Spinal cord (tissue), 9 donors: ENCODE measurements at regions not wholly inside any gene's neighbourhood (a gene's known extent, or its start where the extent isn't known, plus 50 kb on each side); places are given as distances from the start of the nearest gene placed in this dataset.

ENCODE experiments used
- DNase-seq, 6 donors: peaks; one replicate each; pipeline versions ENCODE4 v3.0.0 to v3.0.0-alpha.2; 2013 to 2015; ENCODE audit warnings: low spot score in 6 of 6, low read depth in 4 of 6
- H3K27ac ChIP-seq: one replicate; pipeline ENCODE4 v1.5.1; 2013; ENCODE audit warnings: low read depth, low read length, control low read depth
- H3K27me3 ChIP-seq: one replicate; pipeline ENCODE4 v1.6.1; 2013; ENCODE audit warnings: low read length; ENCODE audit not compliant: control insufficient read depth, insufficient read depth
- H3K36me3 ChIP-seq: one replicate; pipeline ENCODE4 v1.6.1; 2013; ENCODE audit warnings: low read length; ENCODE audit not compliant: control insufficient read depth, insufficient read depth
- H3K4me1 ChIP-seq: one replicate; pipeline ENCODE4 v1.6.1; 2013; ENCODE audit warnings: low read length; ENCODE audit not compliant: control insufficient read depth, insufficient read depth
- H3K4me3 ChIP-seq: one replicate; pipeline ENCODE4 v1.5.1; 2013; ENCODE audit warnings: low read depth, low read length, control low read depth
- H3K9me3 ChIP-seq: one replicate; pipeline ENCODE4 v1.6.1; 2013; ENCODE audit warnings: low read length; ENCODE audit not compliant: control insufficient read depth, insufficient read depth
- WGBS: methylation state at CpG from one replicate; pipeline ENCODE4 v1.1.5; 2013; ENCODE audit warnings: missing lambda C conversion rate; ENCODE audit not compliant: insufficient coverage; 5-methylcytosine and 5-hydroxymethylcytosine counted together
- donor health status: healthy.

DNA sequence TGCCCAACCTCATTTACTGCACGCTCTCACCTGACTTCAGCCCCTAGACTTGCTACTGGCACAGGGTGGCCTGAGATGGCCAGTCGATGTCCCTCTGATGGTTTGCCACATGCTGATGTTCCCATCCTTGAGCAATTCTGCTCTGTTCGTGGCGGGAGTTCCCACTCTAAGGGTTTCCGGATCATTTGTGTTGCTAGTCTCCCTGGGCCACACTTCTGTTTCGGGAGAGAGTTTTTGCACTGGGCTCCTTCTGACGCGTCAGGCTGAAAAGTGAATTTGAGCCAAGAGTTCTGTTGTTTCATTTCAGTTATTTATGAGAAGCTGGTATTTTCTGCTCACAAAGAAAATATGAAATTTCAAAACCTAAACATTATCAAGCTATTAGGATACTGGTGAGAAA lies 597.7 kb downstream of the BNC2 start:
- H3K36me3 ChIP-seq, result no peaks in the 10 kb centered on the region
- 93% methylated on average over 4 of the region's 8 CpGs for WGBS
- no peak overlapping the region for H3K27ac ChIP-seq
- H3K4me1 ChIP-seq, result peaks cover 13% of the 10 kb centered on the region
- no peaks in the 10 kb centered on the region for H3K27me3 ChIP-seq
- no peak overlapping the region for H3K4me3 ChIP-seq
- no peaks in the 10 kb centered on the region for H3K9me3 ChIP-seq
- DNase-seq, result peak in 1 of 6 donors; percentile 74

DNA sequence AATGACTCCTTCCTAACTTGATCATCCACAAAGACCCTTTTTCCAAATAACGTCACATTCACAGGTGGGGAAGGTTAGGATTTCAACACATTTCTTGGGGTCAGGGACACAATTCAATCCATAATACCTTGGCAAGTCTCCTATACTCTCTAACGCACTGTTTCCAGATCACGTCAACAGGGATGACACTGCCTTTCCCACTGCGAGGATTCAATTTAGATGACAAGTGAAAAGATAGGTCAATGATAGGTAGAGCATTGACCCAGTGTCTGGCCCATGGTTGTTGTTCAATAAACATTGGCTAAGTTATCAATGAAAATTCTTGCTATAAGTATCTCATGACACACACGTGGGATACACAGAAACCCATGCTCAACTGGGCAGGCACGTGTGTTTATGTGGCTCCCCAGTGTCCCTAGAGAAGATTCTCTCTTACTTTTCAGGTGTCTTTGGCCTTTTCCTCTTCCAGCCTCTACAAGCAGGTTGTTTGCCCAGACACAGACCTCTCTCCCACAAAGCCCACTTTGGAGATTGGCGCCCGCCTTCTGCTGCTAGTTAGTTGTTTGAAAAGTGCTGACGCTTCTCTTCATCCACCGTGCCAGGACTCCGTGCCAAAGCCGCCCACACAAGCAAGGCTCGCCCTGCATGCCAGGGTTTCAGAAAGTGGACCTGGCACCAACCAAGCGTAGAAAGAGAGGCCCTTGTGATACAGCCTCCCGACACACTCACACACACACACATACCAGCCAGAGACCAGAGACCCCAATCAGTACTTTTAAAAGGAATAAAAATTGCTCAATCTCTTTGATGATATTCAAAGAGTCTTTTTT lies 594.5 kb downstream of the BNC2 start:
- no peaks in the 10 kb centered on the region for H3K9me3 ChIP-seq
- H3K4me3 ChIP-seq, result no peak overlapping the region
- 59% methylated on average over 9 of the region's 15 CpGs for WGBS
- no peaks in the 10 kb centered on the region for H3K36me3 ChIP-seq
- H3K4me1 ChIP-seq, result peaks cover 20% of the 10 kb centered on the region
- no peak overlapping the region for H3K27ac ChIP-seq
- no peaks in the 10 kb centered on the region for H3K27me3 ChIP-seq
- peak in 3 of 6 donors; percentile 31 to 93 (median 55) for DNase-seq

GRCh38 chr9:16276866-16277265 lies 593.6 kb downstream of the BNC2 start:
- H3K36me3 ChIP-seq, result no peaks in the 10 kb centered on the region
- peaks cover 20% of the 10 kb centered on the region for H3K4me1 ChIP-seq
- no peaks in the 10 kb centered on the region for H3K9me3 ChIP-seq
- H3K4me3 ChIP-seq, result no peak overlapping the region
- DNase-seq, result no peak
- no peak overlapping the region for H3K27ac ChIP-seq
- WGBS, result 78% methylated on average over 8 of the region's 8 CpGs
- H3K27me3 ChIP-seq, result no peaks in the 10 kb centered on the region

GRCh38 chr9:16277471-16277960 lies 593.0 kb downstream of the BNC2 start:
- Histone ChIP-seq H3K27me3 (no peaks in the 10 kb centered on the region), H3K36me3 (no peaks in the 10 kb centered on the region), H3K4me3 (no peak overlapping the region), H3K4me1 (peaks cover 20% of the 10 kb centered on the region), H3K27ac (no peak overlapping the region), H3K9me3 (no peaks in the 10 kb centered on the region)
- peak in 1 of 6 donors; percentile 32 for DNase-seq
- WGBS, result 78% methylated on average over 5 of the region's 8 CpGs

DNA sequence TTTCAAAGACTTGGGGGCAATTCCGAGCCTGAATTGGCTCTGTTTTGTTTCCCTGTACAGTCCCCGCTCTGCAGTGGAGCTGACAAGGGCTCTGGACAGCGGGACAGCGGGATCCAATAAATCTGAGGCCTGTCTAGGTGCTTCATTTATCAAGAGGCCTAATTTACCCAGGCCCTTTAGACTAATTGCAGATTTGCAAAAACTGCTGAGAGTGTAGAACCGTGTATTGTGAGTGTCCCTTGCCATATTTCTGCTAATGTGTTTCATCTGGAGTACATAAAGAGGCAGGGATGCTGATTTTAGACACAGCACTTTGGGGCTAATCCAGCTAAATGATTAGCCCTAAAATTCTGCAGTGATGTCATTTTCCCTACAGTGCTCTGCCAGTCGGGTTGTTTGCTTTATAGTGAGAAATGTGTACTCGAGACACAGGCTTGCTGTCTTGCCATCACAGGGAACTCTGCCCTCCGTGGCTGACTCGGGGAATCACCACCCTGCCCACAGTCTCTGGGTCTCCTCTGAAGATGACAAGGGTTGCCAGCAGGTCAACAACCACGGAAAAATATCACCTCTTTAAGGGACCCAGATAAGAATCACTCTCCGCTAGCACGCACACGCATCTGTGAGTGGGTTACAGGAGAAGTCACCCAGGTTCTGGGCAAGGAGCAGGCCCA lies 592.0 kb downstream of the BNC2 start:
- Histone ChIP-seq H3K4me3 (no peak overlapping the region), H3K36me3 (no peaks in the 10 kb centered on the region), H3K27me3 (no peaks in the 10 kb centered on the region), H3K27ac (no peak overlapping the region), H3K4me1 (peaks cover 20% of the 10 kb centered on the region), H3K9me3 (no peaks in the 10 kb centered on the region)
- DNase-seq, result peak in 1 of 6 donors; percentile 74
- WGBS, result 37% methylated on average over 8 of the region's 13 CpGs

DNA sequence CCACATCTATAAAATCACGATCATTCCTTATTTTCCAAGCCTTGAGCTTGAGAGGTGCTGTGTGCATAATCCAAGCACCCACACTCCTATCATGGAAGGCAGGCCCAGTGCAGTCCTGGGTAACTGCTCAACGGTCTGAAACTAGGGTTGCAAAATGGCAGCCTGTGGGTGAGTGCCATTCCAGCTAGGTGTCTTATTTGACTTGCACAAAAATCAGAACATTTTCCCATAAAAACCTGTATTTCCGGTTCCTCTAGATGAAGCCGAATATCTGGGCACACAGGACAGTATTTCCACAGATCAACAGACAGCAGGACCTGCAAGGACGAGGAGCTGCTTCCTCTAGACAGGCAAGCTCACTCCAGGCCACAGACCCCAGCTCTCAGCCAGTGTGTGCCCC lies 588.8 kb downstream of the BNC2 start:
- no peaks in the 10 kb centered on the region for H3K27me3 ChIP-seq
- no peak overlapping the region for H3K27ac ChIP-seq
- no peaks in the 10 kb centered on the region for H3K36me3 ChIP-seq
- 98% methylated on average over 4 of the region's 5 CpGs for WGBS
- H3K4me3 ChIP-seq, result no peak overlapping the region
- H3K9me3 ChIP-seq, result no peaks in the 10 kb centered on the region
- no peak for DNase-seq
- H3K4me1 ChIP-seq, result peaks cover 19% of the 10 kb centered on the region

- no peaks in the 10 kb centered on the region for H3K36me3 ChIP-seq
- WGBS, result 79% methylated on average over 1 of the region's 2 CpGs
- H3K9me3 ChIP-seq, result no peaks in the 10 kb centered on the region
- H3K4me3 ChIP-seq, result no peak overlapping the region
- H3K4me1 ChIP-seq, result peaks cover 15% of the 10 kb centered on the region
- no peak overlapping the region for H3K27ac ChIP-seq
- H3K27me3 ChIP-seq, result no peaks in the 10 kb centered on the region
- DNase-seq, result no peak
Measured at GRCh38 chr9:16282216-16282615, 588.3 kb downstream of the BNC2 start.

DNA sequence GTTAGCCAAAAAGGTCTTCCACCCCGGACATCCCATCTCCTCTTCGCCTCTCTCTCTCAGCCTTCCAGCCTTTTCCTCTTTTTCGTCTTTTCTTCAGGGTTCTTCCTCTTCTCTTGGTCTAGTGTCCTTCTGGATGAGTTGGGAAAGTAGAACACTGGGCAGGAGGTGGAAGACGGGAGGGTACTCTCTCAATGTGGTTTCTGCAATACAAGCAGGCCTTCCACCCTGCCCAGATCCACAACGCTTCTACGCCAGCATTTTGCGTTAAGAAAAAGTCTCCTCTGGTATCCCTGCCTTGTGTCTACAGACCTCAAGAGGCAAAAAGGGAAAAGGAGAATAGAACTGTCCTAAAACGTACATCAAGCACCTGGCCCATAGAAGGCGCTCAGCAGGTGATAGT lies 587.8 kb downstream of the BNC2 start:
- no peak for DNase-seq
- Histone ChIP-seq H3K27ac (no peak overlapping the region), H3K4me3 (no peak overlapping the region), H3K27me3 (no peaks in the 10 kb centered on the region), H3K36me3 (no peaks in the 10 kb centered on the region), H3K9me3 (no peaks in the 10 kb centered on the region), H3K4me1 (peaks cover 12% of the 10 kb centered on the region)
- 97% methylated on average over 5 of the region's 9 CpGs for WGBS

GRCh38 chr9:16286160-16286559 lies 584.3 kb downstream of the BNC2 start:
- H3K36me3 ChIP-seq, result no peaks in the 10 kb centered on the region
- DNase-seq, result no peak
- H3K27me3 ChIP-seq, result no peaks in the 10 kb centered on the region
- no peak overlapping the region for H3K4me3 ChIP-seq
- H3K4me1 ChIP-seq, result no peaks in the 10 kb centered on the region
- WGBS, result 58% methylated on average over 7 of the region's 7 CpGs
- H3K9me3 ChIP-seq, result no peaks in the 10 kb centered on the region
- H3K27ac ChIP-seq, result no peak overlapping the region

GRCh38 chr9:16289639-16290038 lies 580.8 kb downstream of the BNC2 start:
- Histone ChIP-seq H3K36me3 (no peaks in the 10 kb centered on the region), H3K4me3 (no peak overlapping the region), H3K4me1 (peaks cover 5% of the 10 kb centered on the region), H3K27ac (no peak overlapping the region), H3K9me3 (no peaks in the 10 kb centered on the region), H3K27me3 (no peaks in the 10 kb centered on the region)
- WGBS, result 100% methylated on average over 3 of the region's 3 CpGs
- DNase-seq, result no peak
